ENCODE measurements at regions not wholly inside any gene's neighbourhood (a gene's known extent, or its start where the extent isn't known, plus 50 kb on each side); places are given as distances from the start of the nearest gene placed in this dataset.

GRCh38 chr5:38023371-38023770 is 183.5 kb upstream of the GDNF start:
- no peak for TF ChIP-seq POLR2A (IDR thresholded peaks at IDR 0.05; ENCODE audit: low read depth, low read length)
- no peak for TF ChIP-seq CTCF (conservative IDR thresholded peaks at IDR 0.05; ENCODE audit: low read depth, low read length)
- TF ChIP-seq USF2 (IDR thresholded peaks at IDR 0.05; ENCODE audit: low read depth, low read length), result no peak
- TF ChIP-seq RAD21 (IDR thresholded peaks at IDR 0.05; ENCODE audit: low read length), result no peak
- no peak for TF ChIP-seq ELK1 (IDR thresholded peaks at IDR 0.05; ENCODE audit: borderline replicate concordance, low read depth, low read length)
- TF ChIP-seq RCOR1 (IDR thresholded peaks at IDR 0.05; ENCODE audit: insufficient replicate concordance, low read length), result no peak
- no peak for TF ChIP-seq MAFK (IDR thresholded peaks at IDR 0.05; ENCODE audit: low read depth, low read length)
- TF ChIP-seq SMC3 (IDR thresholded peaks at IDR 0.05; ENCODE audit: low read depth, low read length), result no peak
- no peak for TF ChIP-seq CEBPB (IDR thresholded peaks at IDR 0.05; ENCODE audit: low read depth, low read length)
